ENCODE measurements at regions not wholly inside any gene's neighbourhood (a gene's known extent, or its start where the extent isn't known, plus 50 kb on each side); places are given as distances from the start of the nearest gene placed in this dataset.

DNA sequence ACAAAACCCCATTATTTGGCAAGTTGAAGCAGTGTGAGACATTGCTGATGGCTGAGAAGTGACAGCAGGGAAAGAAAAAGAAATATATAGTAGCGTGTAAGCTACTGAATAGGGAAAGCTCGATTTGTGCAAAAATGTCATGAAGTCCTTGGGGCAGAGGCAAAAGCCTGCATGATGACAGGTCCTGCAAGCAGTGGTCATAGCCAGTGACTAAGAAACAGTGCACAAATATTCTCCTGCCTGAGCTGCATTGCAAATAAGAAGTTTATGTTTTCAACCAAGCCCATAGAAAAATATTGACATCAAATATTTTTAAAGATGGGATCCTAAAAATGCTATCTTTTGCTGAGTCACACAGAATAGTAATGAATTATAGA is 270.0 kb downstream of the SLITRK6 start (continued):
- TF ChIP-seq NANOG (IDR thresholded peaks at IDR 0.05; ENCODE audit: borderline replicate concordance) (no peak), CREB1 (CRISPR knock-in tag; IDR thresholded peaks at IDR 0.05; ENCODE audit: low read depth) (no peak)

DNA sequence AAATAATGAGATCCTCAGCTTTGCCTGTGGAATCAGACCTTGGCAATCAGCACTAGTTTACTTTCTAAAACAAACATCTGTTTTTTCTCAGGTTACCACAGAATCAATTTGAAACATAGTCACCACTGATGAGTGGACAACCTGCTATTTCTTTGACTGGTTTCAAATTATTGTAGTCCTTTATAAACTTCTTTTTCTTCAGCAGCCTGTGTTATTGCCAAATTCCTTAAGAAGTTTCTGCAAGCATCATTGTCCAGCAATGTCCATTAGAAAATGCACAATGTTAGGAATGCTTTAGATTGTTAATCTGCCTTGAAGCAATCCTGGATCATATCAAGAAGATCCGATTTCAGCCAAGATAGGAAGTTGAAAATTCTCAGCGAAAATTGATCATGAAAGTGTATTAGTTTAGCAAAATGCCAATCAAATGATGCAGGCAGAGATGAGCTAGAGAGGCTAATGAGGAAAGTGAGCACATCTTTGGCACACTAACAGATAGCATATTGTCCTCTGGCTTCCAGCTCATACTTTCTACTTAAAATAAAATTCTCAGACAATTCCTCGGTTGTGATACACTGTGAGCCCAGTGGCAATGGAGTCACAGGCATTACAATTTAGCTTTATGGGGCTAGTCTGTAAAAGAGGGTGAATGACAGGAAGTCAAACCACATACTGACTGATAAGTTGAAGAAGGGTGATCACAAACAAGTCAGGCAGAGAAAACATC is 270.6 kb downstream of the SLITRK6 start:
- Histone ChIP-seq H4K20me1 (replicated peaks; ENCODE audit: insufficient read depth) (no peaks in the 10 kb centered on the region), H3K4me1 (ENCODE audit: insufficient read depth) (no peaks in the 10 kb centered on the region), H3K27me3 (ENCODE audit: insufficient read depth) (no peaks in the 10 kb centered on the region), H3F3A (replicated peaks; ENCODE audit: low read depth) (no peaks in the 10 kb centered on the region), H3K36me3 (ENCODE audit: insufficient read depth) (no peaks in the 10 kb centered on the region), H3K79me2 (replicated peaks; ENCODE audit: insufficient read depth) (no peaks in the 10 kb centered on the region), H3K4me3 (no peak overlapping the region), H3K9me2 (ENCODE audit: insufficient read depth) (no peaks in the 10 kb centered on the region), H2AFZ (peak overlapping the region; percentile 6; the same call in 1 of the 2 replicates), H3K27ac (ENCODE audit: low read depth) (no peak overlapping the region), H3K4me2 (no peak overlapping the region)
- Mint-ChIP-seq H3K4me3 (no peak overlapping the region), H3K4me1 (peaks cover 3% of the 10 kb centered on the region; the same call in 2 of the 3 replicates), H3K9me3 (no peaks in the 10 kb centered on the region), H3K27ac (no peak overlapping the region), H3K27me3 (ENCODE audit: insufficient read depth, low read depth, poor library complexity) (no peaks in the 10 kb centered on the region), H3K36me3 (ENCODE audit: low read depth) (no peaks in the 10 kb centered on the region)
- ATAC-seq, result no peak
- no peak for TF ChIP-seq REST (IDR thresholded peaks at IDR 0.05; ENCODE audit: unreplicated experiment)
- no peak for TF ChIP-seq STAT1 (IDR thresholded peaks at IDR 0.05; ENCODE audit: unreplicated experiment)
- no peak for TF ChIP-seq NANOG (IDR thresholded peaks at IDR 0.05; ENCODE audit: borderline replicate concordance)
- no peak for TF ChIP-seq ZNF331 (CRISPR knock-in tag; IDR thresholded peaks at IDR 0.05; ENCODE audit: low read depth)
- TF ChIP-seq ZNF114 (CRISPR knock-in tag; IDR thresholded peaks at IDR 0.05), result no peak
- no peak for TF ChIP-seq CREB1 (CRISPR knock-in tag; IDR thresholded peaks at IDR 0.05; ENCODE audit: low read depth)
- TF ChIP-seq ZNF462 (CRISPR knock-in tag; IDR thresholded peaks at IDR 0.05), result no peak
- no peak for TF ChIP-seq POLR2AphosphoS5 (IDR thresholded peaks at IDR 0.05; ENCODE audit: low read depth)
- TF ChIP-seq ETS1 (IDR thresholded peaks at IDR 0.05), result no peak
- no peak for TF ChIP-seq EZH2phosphoT487 (IDR thresholded peaks at IDR 0.05; ENCODE audit: unreplicated experiment)
- no peak for DNase-seq (ENCODE audit: low spot score)
